Stimulated activated CD8-positive, alpha-beta memory T cell treated with anti-CD3 and anti-CD28 coated beads, Interleukin-15, amount 100 ng/mL, for 48 hours (primary cell): ENCODE measurements at regions not wholly inside any gene's neighbourhood (a gene's known extent, or its start where the extent isn't known, plus 50 kb on each side); places are given as distances from the start of the nearest gene placed in this dataset.

Experiments used
- DNase-seq, 2 donors: peaks; one replicate each; pipeline ENCODE4 v3.0.0-alpha.2; 2020; ENCODE audit warnings: low read depth in 2 of 2

DNA sequence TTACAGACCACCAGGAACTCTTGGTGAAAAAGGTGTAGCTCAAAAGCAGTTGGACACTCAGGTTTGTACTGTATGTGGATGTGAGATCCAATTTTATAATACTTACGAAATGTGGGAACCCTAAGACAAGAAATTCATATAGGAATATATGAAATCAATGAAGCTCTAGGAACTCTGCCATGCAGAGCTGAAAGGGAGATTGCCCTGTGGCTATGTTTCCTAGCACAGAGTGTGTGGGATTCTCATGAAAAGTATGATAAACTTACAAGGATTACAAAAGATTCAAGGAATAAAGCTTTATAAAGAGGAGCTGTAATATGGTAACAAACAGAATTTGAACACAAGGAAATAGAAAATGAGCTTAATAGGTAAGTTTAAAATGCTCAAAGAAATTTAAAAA, 205.7 kb upstream of the FAM83B start:
- no peak for DNase-seq

DNA sequence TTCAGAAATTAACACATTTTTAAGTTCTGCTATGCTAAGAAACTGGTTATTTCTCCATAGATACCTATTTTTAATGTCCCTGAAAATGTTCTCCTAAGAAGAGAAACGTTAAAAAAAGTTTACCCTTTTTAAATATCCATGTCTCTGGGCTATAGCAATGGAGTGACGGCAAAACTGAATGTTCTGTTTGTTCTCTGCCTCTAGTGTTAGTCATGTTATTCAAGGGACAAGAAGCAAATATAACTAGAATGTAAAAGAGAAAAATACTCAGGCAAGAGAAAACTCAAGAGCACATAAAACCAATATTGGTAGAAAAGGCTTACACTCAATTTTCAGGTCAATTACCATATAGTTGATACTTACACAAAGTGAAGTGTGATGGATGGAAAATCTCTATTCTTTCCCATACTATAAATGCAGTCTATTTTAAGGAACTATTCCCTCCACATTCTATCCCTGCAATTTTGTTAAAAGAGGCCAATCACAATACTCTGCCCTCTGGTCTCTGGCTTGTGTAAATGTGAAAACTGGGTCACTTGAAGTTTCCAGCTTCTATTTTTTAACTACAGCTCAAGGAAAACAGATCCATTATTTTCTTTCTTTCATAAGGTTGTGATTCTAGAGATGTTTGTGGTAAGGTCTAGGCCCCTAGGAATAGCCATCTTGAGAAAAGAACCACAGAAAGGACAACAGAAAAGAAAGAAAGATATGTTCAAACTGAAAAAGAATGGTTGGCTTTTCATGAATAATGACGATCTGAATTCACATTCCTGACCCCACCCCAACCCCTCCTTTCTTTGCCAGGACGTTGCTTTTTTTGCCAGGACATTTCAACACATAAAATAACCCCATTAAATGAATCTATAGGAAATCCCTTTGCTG, 200.3 kb upstream of the FAM83B start:
- no peak for DNase-seq

DNA sequence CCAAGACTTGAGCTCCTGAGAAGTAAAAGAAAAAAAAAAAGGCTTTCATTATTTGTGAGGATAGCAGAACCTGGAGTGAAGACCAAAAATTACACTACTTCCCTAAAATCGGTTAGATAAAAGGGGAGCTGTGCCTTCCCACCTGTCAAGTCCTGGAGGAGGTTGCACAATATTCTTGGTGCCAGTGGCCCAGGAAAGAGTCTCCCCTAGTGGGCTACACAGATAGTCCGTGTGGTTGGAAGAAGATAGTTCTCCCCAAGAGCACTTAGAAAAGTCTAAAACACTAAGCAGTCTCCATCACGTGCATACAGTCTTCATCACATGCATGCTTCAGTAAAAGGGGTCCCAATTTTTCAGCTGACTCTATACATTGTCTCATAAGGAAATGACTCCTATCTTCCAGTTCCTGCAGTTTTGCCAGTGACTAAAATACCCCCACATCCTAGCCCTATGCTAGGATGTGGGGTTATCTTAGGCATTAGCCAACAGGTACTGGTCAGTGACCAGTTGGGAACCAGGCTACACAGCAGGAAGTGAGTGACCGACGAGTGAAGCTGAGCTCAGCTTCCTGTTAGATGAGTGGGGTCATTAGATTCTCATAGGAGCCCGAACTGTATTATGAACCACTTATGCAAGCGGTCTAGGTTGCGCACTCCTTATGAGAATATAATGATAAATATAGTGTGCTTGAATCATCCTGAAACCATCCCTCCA, 199.5 kb upstream of the FAM83B start:
- no peak for DNase-seq

DNA sequence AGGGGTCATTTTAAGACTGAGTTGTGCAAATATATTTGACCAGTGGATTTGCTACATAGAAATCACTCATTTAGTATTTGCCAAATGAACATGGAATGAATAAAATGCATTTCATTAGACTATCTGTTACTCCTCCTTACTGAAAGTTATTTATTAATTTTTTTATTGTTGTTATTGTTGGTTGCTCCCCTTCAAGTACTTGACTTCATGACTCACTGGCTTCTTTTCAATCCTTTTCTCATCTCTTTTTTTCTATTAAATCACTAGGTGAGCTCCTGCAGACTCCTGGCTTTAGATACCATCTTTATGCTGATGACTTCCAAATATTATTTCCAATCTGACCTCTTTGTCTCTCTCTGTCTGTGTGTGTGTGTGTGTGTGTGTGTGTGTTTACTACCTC, 192.2 kb upstream of the FAM83B start:
- DNase-seq: no peak

DNA sequence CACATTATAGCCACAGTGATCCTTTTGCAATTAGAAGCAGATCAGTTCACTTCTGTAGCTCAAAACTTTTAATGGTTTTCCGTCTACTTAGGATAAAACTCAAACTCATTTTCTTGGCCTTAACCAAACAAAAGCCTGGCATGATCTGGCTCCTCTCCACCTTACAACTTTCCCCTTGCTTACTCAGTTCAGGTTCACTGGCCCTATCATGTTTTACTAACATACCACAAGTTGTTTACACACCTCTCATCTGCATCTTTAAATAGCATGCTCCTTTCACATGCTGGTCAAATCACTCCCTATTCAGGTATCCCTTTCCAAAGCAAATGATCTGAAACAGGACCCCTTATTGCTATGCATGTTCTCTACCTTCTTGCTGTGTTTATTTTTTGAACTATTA, 191.4 kb upstream of the FAM83B start:
- DNase-seq: no peak

DNA sequence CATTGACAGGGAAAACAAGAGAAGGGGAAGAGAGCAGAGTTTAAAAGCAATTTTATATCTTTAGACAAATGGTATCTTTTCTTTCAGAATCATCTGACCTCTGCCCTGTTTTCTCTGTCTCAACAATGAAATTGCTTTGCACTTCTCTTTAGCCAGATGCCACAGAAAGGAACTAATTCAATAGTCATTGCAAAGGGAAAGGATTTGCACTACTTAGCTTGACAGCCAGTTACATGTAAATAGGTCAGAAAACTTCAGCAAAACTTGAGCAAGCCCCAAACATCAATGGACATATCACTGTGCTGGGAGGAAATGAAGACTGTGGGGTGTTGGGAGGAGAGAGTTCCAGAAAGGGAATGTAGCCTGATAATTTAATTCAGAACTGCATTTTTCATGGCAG, 181.3 kb upstream of the FAM83B start:
- DNase-seq: no peak

DNA sequence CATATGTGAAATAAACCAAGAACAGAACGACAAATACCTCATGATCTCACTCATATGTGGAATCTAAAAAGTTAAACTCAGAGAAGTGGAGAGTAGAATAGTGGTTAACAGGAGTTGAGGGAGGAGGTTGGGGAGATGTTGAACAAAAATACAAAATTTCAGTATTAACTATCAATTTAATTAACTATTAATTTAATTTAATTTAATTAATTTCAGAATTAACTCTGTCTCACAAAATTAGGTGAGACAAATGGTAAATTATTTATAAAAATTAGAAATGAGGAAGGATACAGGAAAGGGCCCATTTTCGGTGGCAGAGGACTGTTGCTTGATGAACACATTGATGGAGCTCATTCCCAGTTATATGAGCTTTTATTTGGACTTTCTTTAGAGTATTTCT, 166.0 kb upstream of the FAM83B start:
- no peak for DNase-seq

DNA sequence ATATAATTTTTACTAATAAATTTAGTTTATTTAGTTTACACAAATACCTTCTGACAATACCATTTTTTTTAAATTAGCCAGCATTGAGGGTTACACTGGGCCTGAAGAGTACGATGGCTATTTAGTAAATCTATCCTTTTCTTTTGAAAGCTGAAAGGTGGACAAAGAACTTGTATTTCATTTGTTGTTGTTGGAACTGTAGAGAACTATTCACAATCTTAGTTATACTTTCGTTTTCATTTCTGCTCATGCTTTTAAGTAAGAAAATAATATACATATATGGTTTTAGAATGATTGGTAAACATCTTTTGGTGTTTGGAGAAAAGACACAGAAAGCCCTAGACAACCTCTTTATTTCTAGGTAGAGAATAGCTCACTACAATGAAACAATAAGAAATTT, 165.3 kb upstream of the FAM83B start:
- DNase-seq: no peak

DNA sequence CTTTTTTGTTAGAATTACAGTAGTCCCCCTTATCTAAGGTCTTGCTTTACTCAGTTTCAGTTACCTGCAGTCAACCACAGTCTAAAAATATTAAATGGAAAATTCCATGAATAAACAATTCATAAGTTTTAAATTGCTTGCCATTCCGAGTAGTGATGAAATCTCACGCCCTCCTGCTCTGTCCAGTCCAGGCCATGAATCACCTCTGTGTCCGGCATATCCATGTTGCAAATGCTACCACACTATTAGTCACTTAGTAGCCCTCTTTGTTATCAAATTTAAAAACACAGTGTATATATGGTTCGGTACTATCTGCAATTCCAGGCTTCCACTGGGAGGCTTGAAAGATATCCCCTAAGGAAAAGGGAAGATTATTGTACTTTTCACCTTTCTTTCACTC, 164.6 kb upstream of the FAM83B start:
- no peak for DNase-seq

DNA sequence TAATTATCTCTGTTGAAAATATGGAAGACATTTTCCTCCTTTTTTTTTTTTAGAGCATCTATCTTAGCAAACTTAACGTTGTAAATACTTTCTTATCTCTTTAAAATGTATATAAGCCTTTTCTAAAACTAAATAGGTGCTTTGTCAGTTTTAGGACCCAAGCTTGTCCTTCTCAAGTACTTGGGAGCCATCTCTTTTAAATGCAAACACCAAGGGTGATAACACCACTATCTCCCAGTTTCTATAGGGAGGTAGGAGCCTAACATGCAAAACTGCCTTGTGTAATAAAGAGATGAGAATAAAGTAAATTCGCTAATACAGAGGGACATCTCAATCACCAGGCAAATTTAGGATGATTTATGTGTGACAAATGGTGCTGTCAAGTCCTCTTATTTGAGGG, 157.0 kb upstream of the FAM83B start:
- no peak for DNase-seq

DNA sequence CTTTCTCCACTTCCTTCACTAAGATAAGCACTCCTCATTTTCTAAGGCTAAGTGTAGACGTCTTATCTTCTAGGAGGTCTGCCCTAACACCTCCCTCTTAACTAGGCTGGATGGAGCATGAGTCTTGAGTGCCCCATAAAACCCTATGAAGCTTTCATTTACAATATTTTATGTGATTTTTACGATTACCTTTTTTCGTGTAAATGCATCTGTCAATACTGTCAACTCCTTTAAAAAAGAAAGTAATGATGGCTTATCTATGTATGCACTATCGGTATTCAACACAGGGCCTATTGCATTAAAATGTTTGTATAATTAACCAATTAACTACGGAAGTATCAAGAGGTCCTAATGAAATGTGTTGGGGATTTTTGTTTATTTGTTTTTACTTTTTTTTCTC, 156.0 kb upstream of the FAM83B start:
- DNase-seq: no peak

DNA sequence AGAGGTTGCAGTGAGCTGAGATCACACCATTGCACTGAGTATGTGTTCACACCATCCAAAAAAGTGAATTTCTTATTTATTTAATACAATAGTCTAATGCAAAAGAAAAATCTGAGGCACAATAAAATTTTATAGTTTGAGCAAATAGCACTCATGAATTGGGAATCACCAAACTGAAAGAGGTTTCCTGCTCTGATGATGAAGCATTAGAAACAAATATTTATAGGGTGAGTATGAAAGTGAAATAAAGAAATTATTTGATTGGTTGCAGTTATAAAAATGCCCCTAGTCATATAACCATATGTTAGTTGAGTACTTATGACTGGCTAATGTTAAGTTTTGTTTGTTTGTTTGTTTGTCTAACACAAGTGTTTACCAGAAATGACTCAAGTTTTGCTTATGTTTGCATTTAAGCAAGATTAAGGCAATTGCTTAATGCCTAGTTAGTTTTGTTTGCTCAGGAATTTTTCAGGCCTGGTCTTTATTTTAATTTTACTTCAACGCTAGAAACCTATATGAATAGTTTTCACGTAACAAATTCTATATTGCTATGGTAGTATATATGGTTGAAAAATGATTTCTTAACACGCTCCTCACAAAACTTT, 151.5 kb upstream of the FAM83B start:
- no peak for DNase-seq

DNA sequence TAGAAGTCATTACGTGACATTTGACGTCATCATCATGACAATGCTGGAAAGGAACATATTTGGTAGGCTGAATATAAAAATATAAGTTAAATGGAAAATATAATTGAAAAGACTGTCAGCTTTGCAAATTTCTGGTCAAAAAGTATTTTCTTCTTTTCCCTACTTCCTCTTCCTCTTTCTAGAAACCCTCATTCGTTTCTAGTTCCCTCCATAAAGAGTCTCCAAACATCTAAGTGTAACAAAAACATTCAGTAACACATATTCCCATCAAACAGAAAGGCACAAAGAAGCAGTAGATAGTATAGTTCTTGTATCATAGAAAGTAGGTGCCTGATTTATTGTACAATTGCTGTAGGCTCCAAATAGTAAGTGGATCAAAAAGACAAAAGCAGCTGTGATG, 150.8 kb upstream of the FAM83B start:
- DNase-seq: no peak

DNA sequence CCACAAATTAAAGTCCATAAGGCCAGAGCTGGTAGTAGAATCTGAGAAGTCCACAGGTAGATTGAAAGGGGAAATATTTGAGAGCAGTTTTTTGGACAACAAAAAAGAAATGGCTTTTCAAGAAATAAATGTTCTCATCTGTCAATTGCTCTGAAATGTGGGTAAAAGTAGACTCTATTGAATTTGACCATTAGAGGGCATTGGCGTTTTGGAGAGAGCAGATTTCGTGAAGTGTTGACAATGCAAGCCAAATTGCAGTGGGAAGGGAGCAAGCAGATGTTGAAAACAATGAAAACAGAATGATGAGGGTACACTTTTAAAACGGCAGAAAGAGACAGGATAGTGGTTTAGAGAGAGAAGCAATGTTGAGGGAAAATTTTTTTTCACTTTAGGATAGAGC, 149.1 kb upstream of the FAM83B start:
- no peak for DNase-seq

DNA sequence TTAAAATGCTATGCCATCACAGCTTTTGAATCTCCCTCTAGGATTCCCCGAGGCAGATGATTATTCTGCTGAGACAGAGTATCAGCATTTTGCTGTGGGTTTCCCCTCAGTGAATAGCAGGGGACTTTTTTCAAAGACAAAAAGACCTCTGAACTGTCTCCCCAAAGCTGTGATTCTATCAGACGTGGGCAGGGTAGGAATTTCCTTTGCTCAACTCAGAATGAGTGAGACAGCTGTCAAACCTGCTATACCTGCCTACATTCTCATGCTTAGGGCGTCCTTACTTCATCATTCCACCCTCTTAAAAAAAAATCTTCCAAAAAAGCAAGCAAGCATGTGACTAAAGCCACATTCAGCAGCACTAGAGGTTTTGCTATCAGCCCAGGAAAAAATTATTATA, 147.6 kb upstream of the FAM83B start:
- DNase-seq: no peak

DNA sequence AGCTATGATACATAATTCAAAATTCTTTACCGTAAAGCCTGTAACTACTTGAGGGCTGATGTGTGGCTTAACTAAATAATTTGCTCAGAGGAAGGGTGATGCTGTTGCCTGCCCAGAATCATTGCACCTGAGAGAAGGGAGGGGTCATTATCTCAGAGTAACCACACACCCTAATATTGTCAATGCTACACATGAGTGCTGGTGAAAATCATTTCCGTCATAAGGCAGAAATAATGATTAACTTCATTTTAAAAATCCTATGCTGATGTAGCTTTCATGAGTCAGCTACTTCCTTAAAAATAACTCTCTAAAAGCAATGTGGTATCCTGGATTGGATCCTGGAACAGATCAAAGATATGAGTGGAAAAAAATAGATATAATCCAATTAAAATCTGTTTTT, 146.4 kb upstream of the FAM83B start:
- no peak for DNase-seq

DNA sequence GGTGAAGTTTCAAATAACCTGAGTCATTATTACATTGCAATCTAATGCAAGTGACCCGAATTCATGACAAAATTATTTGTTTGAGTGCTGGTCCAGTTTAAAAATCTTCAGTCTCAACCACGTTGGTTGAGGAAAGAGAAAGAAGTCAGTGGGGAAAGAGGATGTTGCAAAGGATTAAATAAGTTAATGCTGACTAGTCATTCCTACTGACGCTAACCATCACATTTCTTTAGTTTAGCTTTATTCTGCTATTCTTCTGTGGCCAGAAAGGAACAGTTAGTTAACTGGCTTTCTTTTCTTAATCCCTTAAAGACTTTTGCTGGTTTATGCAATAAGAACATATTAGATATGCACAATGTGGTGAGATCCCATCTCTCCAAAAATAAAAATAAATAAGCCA, 143.8 kb upstream of the FAM83B start:
- DNase-seq: no peak

DNA sequence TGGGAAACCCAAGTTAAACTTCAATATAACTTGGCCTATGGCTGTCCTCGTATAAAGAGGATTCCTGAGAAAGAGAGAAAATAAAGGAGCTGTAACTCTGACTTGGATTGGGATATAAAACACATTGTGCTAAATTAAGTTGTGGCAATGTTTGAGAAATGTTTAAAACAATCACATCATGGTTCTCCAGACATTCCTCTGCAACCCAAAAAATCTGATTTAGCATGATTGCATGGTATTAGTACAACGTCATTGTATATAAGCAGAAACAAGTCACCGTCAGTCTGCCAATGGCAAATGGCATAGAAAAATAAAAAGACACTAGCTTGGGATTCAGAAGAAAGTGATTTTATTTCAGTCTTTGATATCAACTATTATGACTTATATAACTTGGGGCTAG, 140.2 kb upstream of the FAM83B start:
- DNase-seq: no peak

DNA sequence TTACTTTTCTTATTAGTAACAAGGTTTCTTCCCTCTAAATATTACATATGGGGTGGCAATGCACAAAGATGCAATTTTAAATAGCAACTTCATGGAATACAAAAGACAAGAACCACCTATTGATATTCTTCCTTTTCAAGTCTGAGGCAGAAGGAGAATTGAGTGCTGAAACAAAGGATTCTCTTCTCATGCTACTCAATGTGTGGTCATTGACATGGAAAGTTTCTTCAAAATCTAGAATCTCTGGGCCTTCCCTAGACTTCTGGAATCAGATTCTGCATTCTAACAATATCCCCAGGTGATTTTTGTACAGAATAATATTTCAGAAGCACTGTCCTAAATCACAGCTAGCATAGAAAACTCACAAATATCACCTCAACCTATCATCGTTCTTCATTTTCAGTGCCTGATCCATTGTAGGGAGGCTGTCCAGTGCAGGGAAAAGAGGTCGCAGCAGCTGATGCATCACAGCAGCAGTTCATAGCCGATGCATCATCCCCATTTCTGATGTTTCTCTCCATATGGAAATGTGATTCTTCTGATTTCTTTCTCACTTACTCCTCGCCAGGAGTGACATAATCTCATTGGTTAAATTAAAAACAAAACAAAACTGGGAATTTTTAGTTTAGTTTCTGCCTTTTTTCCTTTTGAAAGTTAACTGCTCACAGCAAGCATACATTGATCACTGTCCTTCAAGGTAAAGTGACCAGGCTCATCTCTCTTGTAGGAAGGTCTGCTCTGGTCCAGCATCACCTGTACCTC, 139.5 kb upstream of the FAM83B start:
- DNase-seq: no peak

DNA sequence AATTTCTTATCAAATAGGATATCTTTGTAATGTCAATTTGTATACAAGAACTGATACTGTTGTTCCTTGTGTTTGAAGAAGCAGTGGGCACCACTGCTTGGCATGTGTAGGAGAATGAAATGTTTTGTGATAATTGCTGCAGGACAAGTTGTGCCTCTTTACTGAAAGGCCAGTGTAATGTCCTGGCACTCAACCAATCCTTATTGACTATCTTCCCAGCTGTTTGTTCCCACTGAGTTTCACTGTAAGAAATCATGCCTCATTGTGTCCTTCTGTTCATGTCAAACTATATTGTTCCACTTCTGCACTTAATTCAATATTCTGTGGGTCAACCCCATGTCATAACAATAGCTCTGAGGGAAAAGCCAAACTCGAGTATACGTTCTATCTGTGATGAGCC, 136.1 kb upstream of the FAM83B start:
- no peak for DNase-seq

DNA sequence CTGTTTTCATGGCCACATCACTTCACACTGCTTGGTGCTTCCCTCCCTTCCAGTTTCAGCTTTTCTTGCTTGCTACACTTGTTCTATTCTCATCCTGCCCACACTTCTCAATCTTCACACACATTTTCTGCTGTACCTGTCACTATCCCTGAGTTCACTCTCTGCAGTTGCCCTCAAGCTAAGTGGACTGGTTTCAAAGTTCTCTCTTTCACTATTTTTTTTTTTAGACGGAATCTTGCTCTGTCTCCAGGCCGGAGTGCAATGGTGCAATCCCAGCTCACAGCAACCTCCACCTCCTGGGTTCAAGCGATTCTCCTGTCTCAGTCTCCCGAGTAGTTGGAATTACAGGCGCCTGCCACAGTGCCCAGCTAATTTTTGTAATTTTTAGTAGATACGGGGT, 130.6 kb upstream of the FAM83B start:
- DNase-seq: no peak

DNA sequence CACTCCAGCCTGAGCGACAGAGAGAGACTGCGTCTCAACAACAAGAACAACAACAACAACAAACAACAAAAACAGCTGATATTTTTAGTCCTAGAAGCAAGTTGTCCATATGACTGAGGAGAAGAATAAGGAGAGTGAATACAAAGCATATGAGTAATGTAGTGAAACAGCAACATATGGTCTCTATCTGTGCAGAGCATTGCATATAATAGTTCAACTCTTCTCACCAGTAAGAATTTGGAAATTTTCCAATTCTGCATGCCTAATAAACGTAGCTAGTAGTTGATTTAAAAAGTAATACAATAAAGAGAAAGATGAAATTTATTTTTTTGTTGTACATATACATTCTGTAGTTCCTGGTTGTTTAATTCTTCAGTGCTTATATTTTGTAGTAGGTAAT, 129.7 kb upstream of the FAM83B start:
- no peak for DNase-seq
